ENCODE measurements at regions not wholly inside any gene's neighbourhood (a gene's known extent, or its start where the extent isn't known, plus 50 kb on each side); places are given as distances from the start of the nearest gene placed in this dataset.

DNA sequence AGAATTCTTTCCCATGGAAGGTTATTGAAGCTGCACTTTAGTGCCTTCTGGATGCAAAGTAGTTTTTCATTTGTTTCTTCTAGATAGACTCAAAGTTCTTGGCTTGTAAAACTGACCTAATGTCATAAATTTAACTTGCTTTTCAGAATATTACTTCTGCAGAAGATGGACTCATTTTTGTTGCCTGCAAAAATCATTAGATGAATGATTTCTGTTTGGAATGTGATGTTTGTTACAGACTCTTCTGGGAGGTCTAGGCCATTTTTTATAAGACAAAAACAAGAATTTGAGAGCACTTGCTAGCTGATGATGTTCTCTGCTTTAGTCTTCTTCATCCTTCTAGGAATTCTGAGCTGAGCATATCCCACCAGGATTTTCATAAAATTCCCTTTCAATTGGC, 308.6 kb upstream of the GIMD1 start:
- POLR2A ChIA-PET, result no interaction called here
- CTCF ChIA-PET (ENCODE audit: low intra/inter-chr PET ratio), result no interaction called here
- DNase-seq (ENCODE audit: extremely low read depth in 1 of 4, low spot score in 3 of 4) (no peak), ATAC-seq (no peak), FAIRE-seq (no peak)
- H3K27ac ChIP-seq (ENCODE audit: extremely low read depth, low read depth, low read length), result no peak overlapping the region
- in situ Hi-C loops (cut with MboI) (no loop called here), intact Hi-C loops (cut with micrococcal nuclease) (no loop called here)
- no peaks in the 10 kb centered on the region for H3K9me3 ChIP-seq (replicated peaks; ENCODE audit: control insufficient read depth, insufficient read depth, low read depth, low read length)
- H2AFZ ChIP-seq (ENCODE audit: low read depth, low read length), result no peak overlapping the region
- H4K20me1 ChIP-seq (replicated peaks; ENCODE audit: control insufficient read depth, insufficient read depth, low read length), result no peaks in the 10 kb centered on the region
- no peaks in the 10 kb centered on the region for H3K4me1 ChIP-seq (replicated peaks in 1 of 2; ENCODE audit: control insufficient read depth in 2 of 2, insufficient read depth in 2 of 2, low read length in 2 of 2)
- no peak overlapping the region for H3K4me2 ChIP-seq (ENCODE audit: insufficient read depth, low read length)
- BruUV-seq (replicated peaks), result no TSS peak
- H3K79me2 ChIP-seq (ENCODE audit: control insufficient read depth, insufficient read depth, low read length), result no peaks in the 10 kb centered on the region
- no peaks in the 10 kb centered on the region for H3K36me3 ChIP-seq (ENCODE audit: control insufficient read depth, insufficient read depth, low read length)
- no peak overlapping the region for H3K4me3 ChIP-seq
- H3K9me1 ChIP-seq (ENCODE audit: control insufficient read depth, insufficient read depth, low read length), result no peaks in the 10 kb centered on the region
- H3K9ac ChIP-seq (ENCODE audit: insufficient read depth in 1 of 2, low read depth in 2 of 2, low read length in 2 of 2), result no peak overlapping the region
- H3K27me3 ChIP-seq (ENCODE audit: control insufficient read depth in 2 of 2, insufficient read depth in 2 of 2, low read length in 2 of 2), result no peaks in the 10 kb centered on the region
- TF ChIP-seq ZNF24 (IDR thresholded peaks at IDR 0.05), result no peak
- TF ChIP-seq OTX1 (CRISPR knock-in tag; IDR thresholded peaks at IDR 0.05), result no peak
- no peak for TF ChIP-seq HSF4 (CRISPR knock-in tag; IDR thresholded peaks at IDR 0.05; ENCODE audit: borderline replicate concordance)
- TF ChIP-seq E2F3 (CRISPR knock-in tag; IDR thresholded peaks at IDR 0.05), result no peak
- no peak for TF ChIP-seq SIN3A (IDR thresholded peaks at IDR 0.05; ENCODE audit: borderline replicate concordance in 2 of 2, control insufficient read depth in 1 of 2, low read depth in 2 of 2, low read length in 2 of 2)
- TF ChIP-seq SRSF1 (IDR thresholded peaks at IDR 0.05; ENCODE audit: low read depth, low read length), result no peak
- TF ChIP-seq ZNF511 (CRISPR knock-in tag; IDR thresholded peaks at IDR 0.05), result no peak
- TF ChIP-seq POLR2AphosphoS2 (IDR thresholded peaks at IDR 0.05; ENCODE audit: low read length), result no peak
- no peak for TF ChIP-seq MTA2 (IDR thresholded peaks at IDR 0.05; ENCODE audit: low read depth)
- TF ChIP-seq, protein P1, sequence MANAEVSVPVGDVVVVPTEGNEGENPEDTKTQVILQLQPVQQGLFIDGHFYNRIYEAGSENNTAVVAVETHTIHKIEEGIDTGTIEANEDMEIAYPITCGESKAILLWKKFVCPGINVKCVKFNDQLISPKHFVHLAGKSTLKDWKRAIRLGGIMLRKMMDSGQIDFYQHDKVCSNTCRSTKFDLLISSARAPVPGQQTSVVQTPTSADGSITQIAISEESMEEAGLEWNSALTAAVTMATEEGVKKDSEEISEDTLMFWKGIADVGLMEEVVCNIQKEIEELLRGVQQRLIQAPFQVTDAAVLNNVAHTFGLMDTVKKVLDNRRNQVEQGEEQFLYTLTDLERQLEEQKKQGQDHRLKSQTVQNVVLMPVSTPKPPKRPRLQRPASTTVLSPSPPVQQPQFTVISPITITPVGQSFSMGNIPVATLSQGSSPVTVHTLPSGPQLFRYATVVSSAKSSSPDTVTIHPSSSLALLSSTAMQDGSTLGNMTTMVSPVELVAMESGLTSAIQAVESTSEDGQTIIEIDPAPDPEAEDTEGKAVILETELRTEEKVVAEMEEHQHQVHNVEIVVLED (CRISPR knock-in tag; IDR thresholded peaks at IDR 0.05), result no peak
- no peak for TF ChIP-seq TEAD1 (CRISPR knock-in tag; IDR thresholded peaks at IDR 0.05)
- TF ChIP-seq, protein P2, sequence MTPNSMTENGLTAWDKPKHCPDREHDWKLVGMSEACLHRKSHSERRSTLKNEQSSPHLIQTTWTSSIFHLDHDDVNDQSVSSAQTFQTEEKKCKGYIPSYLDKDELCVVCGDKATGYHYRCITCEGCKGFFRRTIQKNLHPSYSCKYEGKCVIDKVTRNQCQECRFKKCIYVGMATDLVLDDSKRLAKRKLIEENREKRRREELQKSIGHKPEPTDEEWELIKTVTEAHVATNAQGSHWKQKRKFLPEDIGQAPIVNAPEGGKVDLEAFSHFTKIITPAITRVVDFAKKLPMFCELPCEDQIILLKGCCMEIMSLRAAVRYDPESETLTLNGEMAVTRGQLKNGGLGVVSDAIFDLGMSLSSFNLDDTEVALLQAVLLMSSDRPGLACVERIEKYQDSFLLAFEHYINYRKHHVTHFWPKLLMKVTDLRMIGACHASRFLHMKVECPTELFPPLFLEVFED (CRISPR knock-in tag; conservative IDR thresholded peaks at IDR 0.05), result no peak
- no peak for TF ChIP-seq TRIM25 (IDR thresholded peaks at IDR 0.05; ENCODE audit: borderline replicate concordance)
- no peak for TF ChIP-seq SAFB (IDR thresholded peaks at IDR 0.05; ENCODE audit: borderline replicate concordance, low read depth, low read length)
- TF ChIP-seq ZNF551 (CRISPR knock-in tag; IDR thresholded peaks at IDR 0.05), result no peak
- TF ChIP-seq, protein P3, sequence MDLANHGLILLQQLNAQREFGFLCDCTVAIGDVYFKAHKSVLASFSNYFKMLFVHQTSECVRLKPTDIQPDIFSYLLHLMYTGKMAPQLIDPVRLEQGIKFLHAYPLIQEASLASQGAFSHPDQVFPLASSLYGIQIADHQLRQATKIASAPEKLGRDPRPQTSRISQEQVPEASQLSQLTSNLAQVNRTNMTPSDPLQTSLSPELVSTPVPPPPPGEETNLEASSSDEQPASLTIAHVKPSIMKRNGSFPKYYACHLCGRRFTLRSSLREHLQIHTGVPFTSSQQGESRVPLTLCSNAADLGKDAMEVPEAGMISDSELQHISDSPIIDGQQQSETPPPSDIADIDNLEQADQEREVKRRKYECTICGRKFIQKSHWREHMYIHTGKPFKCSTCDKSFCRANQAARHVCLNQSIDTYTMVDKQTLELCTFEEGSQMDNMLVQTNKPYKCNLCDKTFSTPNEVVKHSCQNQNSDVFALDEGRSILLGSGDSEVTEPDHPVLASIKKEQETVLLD (IDR thresholded peaks at IDR 0.05), result no peak
- no peak for TF ChIP-seq ZC3H4 (CRISPR knock-in tag; IDR thresholded peaks at IDR 0.05; ENCODE audit: borderline replicate concordance)
